GM12873 (cell line): ENCODE measurements at regions not wholly inside any gene's neighbourhood (a gene's known extent, or its start where the extent isn't known, plus 50 kb on each side); places are given as distances from the start of the nearest gene placed in this dataset.
A peak's percentile ranks its signal among the peaks of the same experiment; 100 is the strongest.

Experiments used
- CTCF ChIP-seq: IDR thresholded peaks from 2 replicates; pipeline ENCODE4 v1.5.1; 2012; ENCODE audit warnings: low read depth, mild to moderate bottlenecking, moderate library complexity, low read length, control low read depth; ENCODE audit not compliant: insufficient read depth; ENCODE audit errors: missing control alignments

GRCh38 chr15:20358779-20359414 lies 182.7 kb downstream of the GOLGA6L6 start:
- no peak for TF ChIP-seq CTCF

GRCh38 chr15:20358066-20358778 lies 183.4 kb downstream of the GOLGA6L6 start:
- TF ChIP-seq CTCF: no peak

DNA sequence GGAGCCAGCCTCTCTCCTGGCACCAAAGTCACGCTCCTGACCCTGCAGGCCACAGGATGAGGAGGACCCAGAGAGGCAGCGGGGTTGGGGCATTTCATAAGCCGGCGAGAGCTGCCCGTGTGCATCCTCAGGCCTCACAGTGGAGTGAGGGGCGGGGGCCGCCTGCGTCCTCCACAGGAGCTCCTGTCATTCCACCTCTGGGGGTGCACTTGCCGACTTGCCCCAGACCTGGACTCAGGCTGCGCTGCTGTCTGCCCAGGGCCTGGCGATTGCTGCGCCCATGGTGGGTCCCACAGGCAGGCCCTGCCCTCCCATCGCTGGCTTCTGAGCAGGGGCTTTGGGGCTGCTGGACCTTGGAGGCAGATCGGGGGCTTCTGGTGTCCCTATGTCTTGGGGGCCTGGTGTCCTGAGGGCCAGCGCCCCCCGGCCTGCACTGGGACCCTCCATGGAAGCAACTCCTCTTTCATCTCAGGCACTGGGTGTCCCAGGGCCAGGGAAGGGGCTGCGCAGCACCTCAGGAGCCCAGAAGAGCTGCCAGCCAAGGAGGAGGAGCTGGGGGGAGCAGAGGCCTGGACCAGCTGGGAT lies 184.0 kb downstream of the GOLGA6L6 start:
- TF ChIP-seq CTCF: no peak

DNA sequence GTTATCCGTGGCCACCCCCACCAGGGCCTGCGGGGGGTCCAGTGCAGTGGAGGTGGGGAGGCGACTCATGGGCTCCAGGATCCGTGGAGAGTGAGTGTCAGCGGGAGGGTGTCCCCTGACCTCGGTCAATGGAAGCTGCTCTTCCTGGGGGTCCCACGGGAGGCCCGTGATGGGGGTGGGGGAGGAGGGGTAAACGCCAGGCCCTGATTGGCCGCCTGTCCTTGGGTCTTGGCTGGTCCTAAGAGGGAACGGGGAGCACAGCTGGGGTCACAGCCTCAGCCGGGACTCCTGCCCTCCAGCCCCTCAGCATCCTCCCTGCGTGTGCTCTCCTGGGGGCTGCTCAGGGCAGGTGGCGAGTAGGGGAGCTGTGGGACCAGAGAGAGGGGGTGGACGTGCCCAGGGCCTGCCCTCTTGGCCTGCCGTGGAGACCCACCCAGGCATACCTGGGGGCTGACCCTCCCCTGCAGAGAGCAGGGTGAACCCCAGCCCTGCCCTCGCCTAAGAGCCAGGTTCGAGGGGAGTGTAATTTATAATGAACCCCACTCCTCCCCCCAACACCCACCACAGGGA lies 184.6 kb downstream of the GOLGA6L6 start:
- TF ChIP-seq CTCF: no peak

DNA sequence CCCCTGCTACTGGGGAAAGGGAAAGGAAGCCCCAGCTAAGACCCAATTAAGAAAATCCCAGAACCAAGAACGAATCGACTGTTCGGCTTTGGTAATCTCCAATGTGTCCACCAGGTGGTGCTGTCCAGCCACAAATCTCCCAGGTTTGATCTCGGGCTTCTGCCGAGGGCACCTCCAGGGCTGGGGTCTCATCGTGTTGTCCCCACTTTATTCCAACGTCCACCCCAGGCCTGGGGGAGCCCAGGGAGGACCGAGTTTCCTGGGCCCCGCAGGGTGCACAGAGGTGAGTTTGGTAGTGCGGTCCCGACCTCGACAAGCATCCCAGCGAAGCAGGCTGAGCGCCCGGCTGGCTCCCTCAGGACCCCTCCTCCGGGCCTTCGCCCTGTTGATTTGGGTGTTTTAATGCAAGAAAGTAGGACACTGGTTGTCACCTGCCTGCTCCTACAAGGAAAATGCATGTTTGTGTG lies 185.1 kb downstream of the GOLGA6L6 start:
- TF ChIP-seq CTCF: peak; percentile 87

GRCh38 chr15:20355256-20355868 lies 186.2 kb downstream of the GOLGA6L6 start:
- TF ChIP-seq CTCF: no peak
